Endothelial cell of umbilical vein (primary cell): ENCODE measurements at regions not wholly inside any gene's neighbourhood (a gene's known extent, or its start where the extent isn't known, plus 50 kb on each side); places are given as distances from the start of the nearest gene placed in this dataset.

ENCODE experiments used
- BruUV-seq: library from RNA; stranded (reverse); fragments of 400-500 nt; replicated peaks from 2 replicates; lab custom pipeline; 2021; lab: Mats Ljungman, UMichigan
- CTCF ChIA-PET: fragments of 300-600, 350-600 bp; sonication (Branson Sonifier 250); formaldehyde crosslinking; loops from one replicate; lab custom pipeline; 2021; ENCODE audit warnings: antibody characterized with exemption, inconsistent platforms; lab: Charles Lee
- POLR2A ChIA-PET: fragments of 300-600, 350-600 bp; sonication (Branson Sonifier 250); formaldehyde crosslinking; loops from one replicate; lab custom pipeline; 2021; ENCODE audit warnings: antibody characterized with exemption, inconsistent platforms; lab: Charles Lee
- DNase-seq: peaks from one replicate; pipeline ENCODE4 v3.0.0-alpha.2; 2011; ENCODE audit warnings: low read depth, low spot score
- FAIRE-seq: peaks from 2 replicates; lab custom pipeline; 2011; peaks lifted over from hg19 to GRCh38; lab: Jason Lieb, UNC
- H2AFZ ChIP-seq: 2 replicates; pipeline ENCODE4 v1.6.0; 2012; ENCODE audit warnings: low read depth, low read length, control low read depth, inconsistent platforms
- H3K27ac ChIP-seq: 2 replicates; pipeline ENCODE4 v1.5.1; 2011; ENCODE audit warnings: low read depth, mild to moderate bottlenecking, control low read depth, low read length, moderate library complexity; ENCODE audit not compliant: insufficient read depth
- H3K27me3 ChIP-seq, 2 experiments: 2 replicates each; pipeline versions ENCODE4 v1.6.0 to v1.6.1; 2011; ENCODE audit warnings: low read length in 2 of 2, mixed read lengths in 1 of 2; ENCODE audit not compliant: control insufficient read depth in 2 of 2, insufficient read depth in 2 of 2
- H3K36me3 ChIP-seq, 2 experiments: 2 replicates in 1 of 2; 3 replicates in 1 of 2; pipeline ENCODE4 v1.5.1; 2011; ENCODE audit warnings: low read length in 2 of 2, mild to moderate bottlenecking in 1 of 2, moderate library complexity in 1 of 2; ENCODE audit not compliant: control insufficient read depth in 2 of 2, insufficient read depth in 2 of 2; ENCODE audit errors: extremely low read depth in 1 of 2
- H3K4me1 ChIP-seq: 3 replicates; pipeline ENCODE4 v1.5.1; 2011; ENCODE audit warnings: mild to moderate bottlenecking, low read length; ENCODE audit not compliant: control insufficient read depth, insufficient read depth; ENCODE audit errors: extremely low read depth
- H3K4me2 ChIP-seq: 2 replicates; pipeline ENCODE4 v1.6.1; 2011; ENCODE audit warnings: low read length, control low read depth, mixed read lengths; ENCODE audit not compliant: insufficient read depth
- H3K4me3 ChIP-seq, 3 experiments: fragments of 200-600 bp in 1 of 3; sonication (generic), shearing (Covaris generic) in 1 of 3; replicated peaks in 1 of 3; 2 replicates each; pipeline ENCODE4 v1.5.1; 2011 to 2016; ENCODE audit warnings: control low read depth in 3 of 3, low read length in 3 of 3, mild to moderate bottlenecking in 2 of 3, inconsistent platforms in 1 of 3, low read depth in 1 of 3, moderate library complexity in 1 of 3; ENCODE audit not compliant: insufficient read depth in 1 of 3
- H3K79me2 ChIP-seq: 2 replicates; pipeline ENCODE4 v1.6.0; 2012; ENCODE audit warnings: low read length, inconsistent platforms; ENCODE audit not compliant: control insufficient read depth, insufficient read depth
- H3K9ac ChIP-seq: replicated peaks from 2 replicates; pipeline ENCODE3; 2011; ENCODE audit warnings: low read length, control low read depth; ENCODE audit not compliant: insufficient read depth; ENCODE audit errors: extremely low read depth
- H3K9me1 ChIP-seq: replicated peaks from 3 replicates; pipeline ENCODE4 v1.6.0; 2011; ENCODE audit warnings: mild to moderate bottlenecking, low read length; ENCODE audit not compliant: control insufficient read depth, insufficient read depth; ENCODE audit errors: extremely low read depth
- H3K9me3 ChIP-seq: replicated peaks from 2 replicates; pipeline ENCODE4 v1.5.1; 2012; ENCODE audit warnings: low read length, inconsistent platforms; ENCODE audit not compliant: control insufficient read depth, insufficient read depth
- H4K20me1 ChIP-seq: replicated peaks from 2 replicates; pipeline ENCODE3; 2011; ENCODE audit warnings: mild to moderate bottlenecking, low read length; ENCODE audit not compliant: control insufficient read depth, insufficient read depth; ENCODE audit errors: extremely low read depth
- EZH2 ChIP-seq: IDR thresholded peaks from 2 replicates; pipeline ENCODE4 v1.6.1; 2012; ENCODE audit warnings: borderline replicate concordance, low read depth, mild to moderate bottlenecking, moderate library complexity, low read length, inconsistent platforms; ENCODE audit not compliant: severe bottlenecking
- FOS ChIP-seq: IDR thresholded peaks from 2 replicates; pipeline ENCODE4 v1.6.1; 2011; ENCODE audit warnings: mild to moderate bottlenecking, low read length, moderate library complexity, borderline replicate concordance; ENCODE audit not compliant: insufficient read depth
- GATA2 ChIP-seq: IDR thresholded peaks from 2 replicates; pipeline ENCODE4 v1.7.0; 2011; ENCODE audit warnings: low read depth, mild to moderate bottlenecking, moderate library complexity, mixed read lengths, low read length; ENCODE audit not compliant: insufficient read length, insufficient read depth
- JUN ChIP-seq: IDR thresholded peaks from 2 replicates; pipeline ENCODE4 v1.6.1; 2011; ENCODE audit warnings: borderline replicate concordance, low read depth; ENCODE audit not compliant: insufficient read length, insufficient read depth
- MYC ChIP-seq: IDR thresholded peaks from one replicate; pipeline ENCODE4 v1.6.1; 2011; ENCODE audit warnings: mild to moderate bottlenecking, low read depth, low read length
- POLR2A ChIP-seq: IDR thresholded peaks from 2 replicates; pipeline ENCODE4 v1.6.1; 2012; ENCODE audit warnings: low read depth, mild to moderate bottlenecking, control low read depth, low read length
- POLR2AphosphoS5 ChIP-seq: IDR thresholded peaks from 2 replicates; pipeline ENCODE4 v1.6.1; 2012; ENCODE audit warnings: low read depth, mild to moderate bottlenecking, control low read depth, low read length, moderate library complexity; ENCODE audit not compliant: insufficient read depth
- dilution Hi-C: fragments of 300-500 bp; cut with MboI; formaldehyde crosslinking; loops from one replicate; pipeline ENCODE4 v1.15.0; 2019; ENCODE audit warnings: low sequenced_read_pairs; ENCODE audit not compliant: extremely low pct_ligation_motif_present
- intact Hi-C: fragments of 100-400 bp; cut with micrococcal nuclease; formaldehyde crosslinking; loops from one replicate; pipeline ENCODE4 v1.10.0; 2022
- TF ChIP-seq, protein P1 (sequence below): IDR thresholded peaks from 2 replicates; pipeline ENCODE4 v1.6.1; 2011; ENCODE audit not compliant: insufficient read depth, insufficient read length
- TF ChIP-seq, protein P2 (sequence below), 2 donors: IDR thresholded peaks; 1 replicate in 1 of 2; 2 replicates in 1 of 2; pipeline ENCODE4 v1.5.1; 2011; ENCODE audit warnings: low read length in 2 of 2, mild to moderate bottlenecking in 2 of 2, moderate library complexity in 2 of 2, control low read depth in 1 of 2, inconsistent platforms in 1 of 2, low read depth in 1 of 2; ENCODE audit not compliant: insufficient read depth in 1 of 2; ENCODE audit errors: extremely low read depth in 1 of 2

DNA sequence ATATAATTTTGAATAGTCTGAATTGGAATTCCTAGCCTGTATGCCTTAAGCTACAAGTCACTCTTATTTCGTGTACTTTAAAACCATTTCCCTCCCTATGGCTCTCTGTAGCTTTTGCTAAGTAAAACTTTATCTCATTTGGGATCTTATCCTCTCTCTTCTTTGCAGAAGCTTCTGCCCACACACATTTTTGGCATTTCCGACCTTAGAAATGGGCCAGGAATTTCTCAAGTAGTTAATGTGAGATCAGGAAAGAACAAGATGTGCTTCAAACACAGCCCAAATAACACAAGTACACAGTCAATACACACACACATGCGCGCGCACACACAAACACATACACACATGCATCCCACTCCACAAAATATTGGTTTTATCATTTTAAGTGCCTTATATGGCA lies 931.0 kb upstream of the MIR17HG start:
- intact Hi-C loops = no loop called here
- dilution Hi-C loops = no loop called here
- TF ChIP-seq GATA2 = no peak
- TF ChIP-seq, protein P1, sequence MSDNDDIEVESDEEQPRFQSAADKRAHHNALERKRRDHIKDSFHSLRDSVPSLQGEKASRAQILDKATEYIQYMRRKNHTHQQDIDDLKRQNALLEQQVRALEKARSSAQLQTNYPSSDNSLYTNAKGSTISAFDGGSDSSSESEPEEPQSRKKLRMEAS = no peak
- TF ChIP-seq FOS = no peak
- TF ChIP-seq JUN = no peak
- TF ChIP-seq POLR2A = no peak
- no peak for TF ChIP-seq POLR2AphosphoS5
- no peak for TF ChIP-seq MYC
- TF ChIP-seq, protein P2, sequence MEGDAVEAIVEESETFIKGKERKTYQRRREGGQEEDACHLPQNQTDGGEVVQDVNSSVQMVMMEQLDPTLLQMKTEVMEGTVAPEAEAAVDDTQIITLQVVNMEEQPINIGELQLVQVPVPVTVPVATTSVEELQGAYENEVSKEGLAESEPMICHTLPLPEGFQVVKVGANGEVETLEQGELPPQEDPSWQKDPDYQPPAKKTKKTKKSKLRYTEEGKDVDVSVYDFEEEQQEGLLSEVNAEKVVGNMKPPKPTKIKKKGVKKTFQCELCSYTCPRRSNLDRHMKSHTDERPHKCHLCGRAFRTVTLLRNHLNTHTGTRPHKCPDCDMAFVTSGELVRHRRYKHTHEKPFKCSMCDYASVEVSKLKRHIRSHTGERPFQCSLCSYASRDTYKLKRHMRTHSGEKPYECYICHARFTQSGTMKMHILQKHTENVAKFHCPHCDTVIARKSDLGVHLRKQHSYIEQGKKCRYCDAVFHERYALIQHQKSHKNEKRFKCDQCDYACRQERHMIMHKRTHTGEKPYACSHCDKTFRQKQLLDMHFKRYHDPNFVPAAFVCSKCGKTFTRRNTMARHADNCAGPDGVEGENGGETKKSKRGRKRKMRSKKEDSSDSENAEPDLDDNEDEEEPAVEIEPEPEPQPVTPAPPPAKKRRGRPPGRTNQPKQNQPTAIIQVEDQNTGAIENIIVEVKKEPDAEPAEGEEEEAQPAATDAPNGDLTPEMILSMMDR (IDR thresholded peaks at IDR 0.05; ENCODE audit: extremely low read depth in 1 of 2, insufficient read depth in 1 of 2, low read depth in 1 of 2, low read length in 2 of 2) = no peak
- TF ChIP-seq EZH2 = no peak
- no peaks in the 10 kb centered on the region for H3K36me3 ChIP-seq
- POLR2A ChIA-PET = no interaction called here
- no TSS peak for BruUV-seq
- H3K4me1 ChIP-seq = peaks cover 15% of the 10 kb centered on the region
- H3K9ac ChIP-seq = no peak overlapping the region
- FAIRE-seq = no peak
- H3K9me1 ChIP-seq = no peaks in the 10 kb centered on the region
- no peak overlapping the region for H2AFZ ChIP-seq
- peak; percentile 12 for DNase-seq
- no peak overlapping the region for H3K4me2 ChIP-seq
- H3K27me3 ChIP-seq = no peaks in the 10 kb centered on the region
- no peaks in the 10 kb centered on the region for H4K20me1 ChIP-seq
- no peaks in the 10 kb centered on the region for H3K79me2 ChIP-seq
- no peaks in the 10 kb centered on the region for H3K9me3 ChIP-seq
- CTCF ChIA-PET = no interaction called here
- H3K27ac ChIP-seq = no peak overlapping the region
- H3K4me3 ChIP-seq = no peak overlapping the region
